SJCRH30 (cell line): ENCODE measurements at regions not wholly inside any gene's neighbourhood (a gene's known extent, or its start where the extent isn't known, plus 50 kb on each side); places are given as distances from the start of the nearest gene placed in this dataset.
"Not testable (repeated sequence)": the region's sequence is repeated elsewhere in the genome, so short reads cannot be mapped to it uniquely, and the experiment has no call there.

Experiments
- DNase-seq, 2 experiments: peaks; one replicate each; pipeline ENCODE4 v3.0.0-alpha.2; 2015 to 2020
- H3K27ac ChIP-seq: fragments of 250-450 bp; sonication (Bioruptor Pico); 2 replicates; pipeline ENCODE4 v1.5.1; 2020; ENCODE audit warnings: mild to moderate bottlenecking, moderate library complexity
- H3K27me3 ChIP-seq: fragments of 250-450 bp; sonication (Bioruptor Pico); 2 replicates; pipeline ENCODE4 v1.5.1; 2020; ENCODE audit warnings: mild to moderate bottlenecking, moderate library complexity
- H3K36me3 ChIP-seq: fragments of 250-450 bp; sonication (Bioruptor Pico); 2 replicates; pipeline ENCODE4 v1.5.1; 2020; ENCODE audit warnings: mild to moderate bottlenecking, moderate library complexity
- H3K4me1 ChIP-seq: fragments of 250-450 bp; sonication (Bioruptor Pico); 2 replicates; pipeline ENCODE4 v1.5.1; 2020; ENCODE audit warnings: mild to moderate bottlenecking, moderate library complexity
- H3K4me3 ChIP-seq: fragments of 250-450 bp; sonication (Bioruptor Pico); 2 replicates; pipeline ENCODE4 v1.5.1; 2020; ENCODE audit warnings: mild to moderate bottlenecking, moderate library complexity
- H3K9me3 ChIP-seq: fragments of 250-450 bp; sonication (Bioruptor Pico); replicated peaks from 2 replicates; pipeline ENCODE4 v1.5.1; 2020; ENCODE audit warnings: mild to moderate bottlenecking, moderate library complexity

GRCh38 chrX:65451663-65452062 lies 82.9 kb downstream of the LAS1L start:
- Histone ChIP-seq H3K4me3 (no peak overlapping the region), H3K9me3 (no peaks in the 10 kb centered on the region), H3K27me3 (no peaks in the 10 kb centered on the region), H3K4me1 (no peaks in the 10 kb centered on the region), H3K27ac (no peak overlapping the region), H3K36me3 (no peaks in the 10 kb centered on the region)
- DNase-seq = peak; percentile 8 to 51

GRCh38 chrX:65420154-65420553 lies 114.4 kb downstream of the LAS1L start:
- Histone ChIP-seq H3K36me3 (no peaks in the 10 kb centered on the region), H3K27me3 (no peaks in the 10 kb centered on the region), H3K4me1 (no peaks in the 10 kb centered on the region), H3K4me3 (no peak overlapping the region), H3K27ac (no peak overlapping the region), H3K9me3 (no peaks in the 10 kb centered on the region)
- no peak for DNase-seq

GRCh38 chrX:65407662-65408061 lies 126.9 kb downstream of the LAS1L start:
- not testable (repeated sequence) for H3K4me3 ChIP-seq, H3K4me1 ChIP-seq, DNase-seq, H3K9me3 ChIP-seq, H3K27me3 ChIP-seq, H3K36me3 ChIP-seq, H3K27ac ChIP-seq

- H3K9me3 ChIP-seq = no peaks in the 10 kb centered on the region
- H3K27me3 ChIP-seq = no peaks in the 10 kb centered on the region
- no peaks in the 10 kb centered on the region for H3K4me1 ChIP-seq
- no peak overlapping the region for H3K4me3 ChIP-seq
- no peaks in the 10 kb centered on the region for H3K36me3 ChIP-seq
- no peak for DNase-seq
- H3K27ac ChIP-seq = no peak overlapping the region
Measured at GRCh38 chrX:65407157-65407626, 127.4 kb downstream of the LAS1L start.

GRCh38 chrX:65406532-65406931 lies 128.1 kb downstream of the LAS1L start:
- Histone ChIP-seq H3K4me1 (no peaks in the 10 kb centered on the region), H3K27ac (no peak overlapping the region), H3K27me3 (no peaks in the 10 kb centered on the region), H3K36me3 (no peaks in the 10 kb centered on the region), H3K4me3 (no peak overlapping the region), H3K9me3 (no peaks in the 10 kb centered on the region)
- DNase-seq = no peak

GRCh38 chrX:65392284-65392683 lies 142.3 kb downstream of the LAS1L start:
- no peak for DNase-seq
- no peaks in the 10 kb centered on the region for H3K9me3 ChIP-seq

GRCh38 chrX:65389120-65389519 lies 145.5 kb downstream of the LAS1L start:
- DNase-seq, H3K27me3 ChIP-seq, H3K4me3 ChIP-seq, H3K9me3 ChIP-seq, H3K27ac ChIP-seq, H3K4me1 ChIP-seq, H3K36me3 ChIP-seq: not testable (repeated sequence)

More at GRCh38 chrX:65392284-65392683, 142.3 kb downstream of the LAS1L start:
- Histone ChIP-seq H3K27ac (no peak overlapping the region), H3K4me3 (no peak overlapping the region), H3K4me1 (no peaks in the 10 kb centered on the region), H3K36me3 (no peaks in the 10 kb centered on the region), H3K27me3 (no peaks in the 10 kb centered on the region)
